PFSK-1 (cell line): ENCODE measurements at regions not wholly inside any gene's neighbourhood (a gene's known extent, or its start where the extent isn't known, plus 50 kb on each side); places are given as distances from the start of the nearest gene placed in this dataset.

Experiments used
- FOXP2 ChIP-seq: optimal IDR thresholded peaks from 2 replicates; pipeline ENCODE3; 2011; ENCODE audit warnings: borderline replicate concordance, control low read depth, inconsistent platforms; ENCODE audit not compliant: insufficient read depth; ENCODE audit errors: extremely low read length, extremely low read depth
- POLR2AphosphoS5 ChIP-seq: IDR thresholded peaks from 2 replicates; pipeline ENCODE4 v1.6.1; 2012; ENCODE audit warnings: low read depth, mild to moderate bottlenecking, control low read depth, low read length, moderate library complexity
- SIN3A ChIP-seq: IDR thresholded peaks from 2 replicates; pipeline ENCODE4 v1.6.1; 2012; ENCODE audit warnings: mild to moderate bottlenecking, low read length, moderate library complexity, borderline replicate concordance; ENCODE audit not compliant: insufficient read depth
- TAF1 ChIP-seq: IDR thresholded peaks from 2 replicates; pipeline ENCODE4 v1.6.1; 2012; ENCODE audit warnings: low read length, control low read depth, borderline replicate concordance; ENCODE audit not compliant: insufficient read depth
- TF ChIP-seq, protein P1 (sequence below), 2 experiments: IDR thresholded peaks; 2 replicates each; pipeline versions ENCODE4 v1.6.1 to v1.8.0; 2011 to 2012; ENCODE audit warnings: low read depth in 2 of 2, low read length in 2 of 2, control low read depth in 1 of 2, inconsistent platforms in 1 of 2, mild to moderate bottlenecking in 1 of 2, moderate library complexity in 1 of 2; ENCODE audit not compliant: insufficient read depth in 1 of 2

DNA sequence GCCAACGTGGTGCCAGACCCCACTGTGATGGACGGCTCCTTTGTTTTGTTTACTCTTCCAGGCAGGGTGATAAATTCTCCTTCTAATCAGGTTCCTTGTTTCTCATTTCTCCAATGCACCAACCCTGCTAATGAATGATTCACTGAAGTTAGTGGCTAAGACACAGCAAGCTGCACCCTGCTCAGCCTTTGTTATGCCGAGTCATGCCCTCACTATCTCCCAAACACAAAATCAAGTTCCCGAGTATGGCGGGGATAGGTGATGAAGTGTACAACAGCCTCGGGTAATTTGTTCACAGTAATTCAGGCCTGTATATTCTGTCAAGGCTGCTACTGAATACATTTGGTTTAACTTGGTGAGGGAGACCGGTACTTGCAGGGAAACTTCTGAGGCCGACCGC, 83.8 kb upstream of the HS3ST4 start:
- TF ChIP-seq, protein P1, sequence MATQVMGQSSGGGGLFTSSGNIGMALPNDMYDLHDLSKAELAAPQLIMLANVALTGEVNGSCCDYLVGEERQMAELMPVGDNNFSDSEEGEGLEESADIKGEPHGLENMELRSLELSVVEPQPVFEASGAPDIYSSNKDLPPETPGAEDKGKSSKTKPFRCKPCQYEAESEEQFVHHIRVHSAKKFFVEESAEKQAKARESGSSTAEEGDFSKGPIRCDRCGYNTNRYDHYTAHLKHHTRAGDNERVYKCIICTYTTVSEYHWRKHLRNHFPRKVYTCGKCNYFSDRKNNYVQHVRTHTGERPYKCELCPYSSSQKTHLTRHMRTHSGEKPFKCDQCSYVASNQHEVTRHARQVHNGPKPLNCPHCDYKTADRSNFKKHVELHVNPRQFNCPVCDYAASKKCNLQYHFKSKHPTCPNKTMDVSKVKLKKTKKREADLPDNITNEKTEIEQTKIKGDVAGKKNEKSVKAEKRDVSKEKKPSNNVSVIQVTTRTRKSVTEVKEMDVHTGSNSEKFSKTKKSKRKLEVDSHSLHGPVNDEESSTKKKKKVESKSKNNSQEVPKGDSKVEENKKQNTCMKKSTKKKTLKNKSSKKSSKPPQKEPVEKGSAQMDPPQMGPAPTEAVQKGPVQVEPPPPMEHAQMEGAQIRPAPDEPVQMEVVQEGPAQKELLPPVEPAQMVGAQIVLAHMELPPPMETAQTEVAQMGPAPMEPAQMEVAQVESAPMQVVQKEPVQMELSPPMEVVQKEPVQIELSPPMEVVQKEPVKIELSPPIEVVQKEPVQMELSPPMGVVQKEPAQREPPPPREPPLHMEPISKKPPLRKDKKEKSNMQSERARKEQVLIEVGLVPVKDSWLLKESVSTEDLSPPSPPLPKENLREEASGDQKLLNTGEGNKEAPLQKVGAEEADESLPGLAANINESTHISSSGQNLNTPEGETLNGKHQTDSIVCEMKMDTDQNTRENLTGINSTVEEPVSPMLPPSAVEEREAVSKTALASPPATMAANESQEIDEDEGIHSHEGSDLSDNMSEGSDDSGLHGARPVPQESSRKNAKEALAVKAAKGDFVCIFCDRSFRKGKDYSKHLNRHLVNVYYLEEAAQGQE (IDR thresholded peaks at IDR 0.05; ENCODE audit: insufficient read depth in 1 of 2, low read depth in 2 of 2, low read length in 2 of 2): no peak
- TF ChIP-seq TAF1: no peak
- TF ChIP-seq FOXP2: no peak
- TF ChIP-seq POLR2AphosphoS5: no peak
- no peak for TF ChIP-seq SIN3A

- TF ChIP-seq SIN3A (no peak), FOXP2 (no peak), POLR2AphosphoS5 (no peak), TAF1 (no peak)
- TF ChIP-seq, protein P1 (IDR thresholded peaks at IDR 0.05; ENCODE audit: insufficient read depth in 1 of 2, low read depth in 2 of 2, low read length in 2 of 2): no peak
Observed at GRCh38 chr16:25606069-25606468, 85.7 kb upstream of the HS3ST4 start.

DNA sequence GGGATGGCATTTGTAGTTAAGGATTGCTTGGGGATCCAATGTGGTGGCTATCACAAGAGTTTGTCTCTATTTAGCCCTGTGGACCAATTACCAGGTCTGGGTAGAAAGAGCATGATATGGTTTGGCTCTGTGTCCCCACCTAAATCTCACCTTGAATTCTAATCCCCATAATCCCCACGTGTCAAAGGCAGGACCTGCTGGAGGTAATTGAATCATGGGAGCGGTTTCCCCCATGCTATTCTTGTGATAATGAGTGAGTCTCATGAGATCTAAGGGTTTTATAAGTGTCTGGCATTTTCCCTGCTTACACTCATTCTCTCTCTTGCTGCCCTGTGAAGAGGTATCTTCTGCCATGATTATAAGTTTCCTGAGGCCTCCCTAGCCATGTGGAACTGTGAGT, 86.4 kb upstream of the HS3ST4 start:
- no peak for TF ChIP-seq POLR2AphosphoS5
- TF ChIP-seq TAF1: no peak
- TF ChIP-seq SIN3A: no peak
- TF ChIP-seq FOXP2: no peak
- TF ChIP-seq, protein P1 (IDR thresholded peaks at IDR 0.05; ENCODE audit: insufficient read depth in 1 of 2, low read depth in 2 of 2, low read length in 2 of 2): no peak

DNA sequence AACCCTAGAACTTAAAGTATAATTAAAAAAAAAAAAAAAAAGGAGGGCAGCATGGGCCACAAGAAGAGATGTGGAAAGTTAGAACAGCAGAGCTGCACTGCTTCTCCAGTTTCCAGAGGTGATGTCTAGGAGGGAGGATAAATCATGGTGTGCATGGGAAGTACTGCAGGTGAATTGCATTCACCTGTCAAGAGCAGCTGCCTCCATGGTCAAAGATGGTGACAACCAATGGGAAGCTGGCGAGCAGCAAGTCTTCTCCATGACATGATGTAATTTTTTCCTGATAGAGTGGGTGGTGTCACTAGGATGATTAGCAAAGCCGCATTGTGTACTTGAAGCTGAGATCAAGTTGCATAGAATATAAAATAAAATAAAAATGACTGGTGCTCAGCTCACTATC, 95.6 kb upstream of the HS3ST4 start:
- TF ChIP-seq POLR2AphosphoS5: no peak
- no peak for TF ChIP-seq FOXP2
- TF ChIP-seq SIN3A: no peak
- TF ChIP-seq, protein P1 (IDR thresholded peaks at IDR 0.05; ENCODE audit: insufficient read depth in 1 of 2, low read depth in 2 of 2, low read length in 2 of 2): no peak
- no peak for TF ChIP-seq TAF1

- TF ChIP-seq FOXP2 (no peak), SIN3A (no peak), TAF1 (no peak), POLR2AphosphoS5 (no peak)
- TF ChIP-seq, protein P1 (IDR thresholded peaks at IDR 0.05; ENCODE audit: insufficient read depth in 1 of 2, low read depth in 2 of 2, low read length in 2 of 2): no peak
Observed at GRCh38 chr16:25593260-25593659, 98.5 kb upstream of the HS3ST4 start.
